Right lobe of liver (tissue), 4 donors: ENCODE measurements at regions not wholly inside any gene's neighbourhood (a gene's known extent, or its start where the extent isn't known, plus 50 kb on each side); places are given as distances from the start of the nearest gene placed in this dataset.

Experiments used
- POLR2A ChIP-seq: fragments of 450-650 bp; IDR thresholded peaks from one replicate; pipeline ENCODE4 v1.6.1; 2017; ENCODE audit warnings: antibody characterized with exemption, mild to moderate bottlenecking
- TF ChIP-seq, protein P1 (sequence below), 4 donors: fragments of 200-600 bp in 3 of 4; fragments of 450-650 bp in 1 of 4; IDR thresholded peaks; one replicate each; pipeline versions ENCODE4 v1.5.1 to v1.8.0; 2016 to 2022; ENCODE audit warnings: antibody characterized with exemption in 4 of 4, mild to moderate bottlenecking in 2 of 4
- donor health status: DM: no; HTN: no; CAD: no.
- donor health status: DM: no; HTN: no; CAD: no.
- donor health status: DM: no; HTN: yes; CAD: no.

DNA sequence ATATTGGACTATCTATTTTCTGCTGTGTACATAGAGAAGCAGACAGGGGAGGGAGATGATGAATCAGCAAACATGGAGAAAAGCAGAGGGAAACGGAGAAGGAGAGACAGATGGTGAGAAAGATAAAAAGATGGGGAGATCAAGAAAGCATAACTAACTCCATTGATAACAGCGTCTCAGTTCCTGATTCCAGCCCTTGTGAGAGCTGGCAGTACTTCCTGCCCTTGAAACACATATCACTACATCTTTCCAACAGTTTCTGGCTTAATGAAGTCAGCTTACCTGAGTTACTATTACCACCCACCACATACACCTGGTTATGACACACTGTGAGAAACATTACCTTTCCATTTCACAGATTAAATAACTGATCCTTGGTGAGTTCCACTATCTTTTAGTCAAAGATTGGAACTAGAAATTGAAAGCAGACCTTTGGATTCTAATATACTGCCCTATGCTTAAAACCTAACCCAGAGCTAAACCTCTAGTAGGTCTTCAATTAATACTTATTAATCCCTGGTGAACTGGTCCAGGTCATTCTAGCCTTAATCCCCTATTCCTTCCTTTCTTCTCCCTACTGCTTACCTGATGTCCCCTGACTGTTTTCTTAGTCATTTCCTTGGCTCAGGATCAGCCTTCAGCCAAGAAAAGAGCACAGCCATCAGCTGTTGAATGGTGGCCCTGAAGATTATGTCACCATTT is 346.6 kb upstream of the CCL2 start:
- no peak for TF ChIP-seq POLR2A
- TF ChIP-seq, protein P1, sequence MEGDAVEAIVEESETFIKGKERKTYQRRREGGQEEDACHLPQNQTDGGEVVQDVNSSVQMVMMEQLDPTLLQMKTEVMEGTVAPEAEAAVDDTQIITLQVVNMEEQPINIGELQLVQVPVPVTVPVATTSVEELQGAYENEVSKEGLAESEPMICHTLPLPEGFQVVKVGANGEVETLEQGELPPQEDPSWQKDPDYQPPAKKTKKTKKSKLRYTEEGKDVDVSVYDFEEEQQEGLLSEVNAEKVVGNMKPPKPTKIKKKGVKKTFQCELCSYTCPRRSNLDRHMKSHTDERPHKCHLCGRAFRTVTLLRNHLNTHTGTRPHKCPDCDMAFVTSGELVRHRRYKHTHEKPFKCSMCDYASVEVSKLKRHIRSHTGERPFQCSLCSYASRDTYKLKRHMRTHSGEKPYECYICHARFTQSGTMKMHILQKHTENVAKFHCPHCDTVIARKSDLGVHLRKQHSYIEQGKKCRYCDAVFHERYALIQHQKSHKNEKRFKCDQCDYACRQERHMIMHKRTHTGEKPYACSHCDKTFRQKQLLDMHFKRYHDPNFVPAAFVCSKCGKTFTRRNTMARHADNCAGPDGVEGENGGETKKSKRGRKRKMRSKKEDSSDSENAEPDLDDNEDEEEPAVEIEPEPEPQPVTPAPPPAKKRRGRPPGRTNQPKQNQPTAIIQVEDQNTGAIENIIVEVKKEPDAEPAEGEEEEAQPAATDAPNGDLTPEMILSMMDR (IDR thresholded peaks at IDR 0.05): no peak
